Endometrial microvascular endothelial cells (primary cell): ENCODE measurements at regions not wholly inside any gene's neighbourhood (a gene's known extent, or its start where the extent isn't known, plus 50 kb on each side); places are given as distances from the start of the nearest gene placed in this dataset.

Source experiments
- in situ Hi-C: cut with HindIII; loops from 2 replicates; pipeline ENCODE4 v1.10.0; 2017; ENCODE audit warnings: low sequenced_read_pairs, low pct_unique_long_range_greater_than_20kb; ENCODE audit errors: inconsistent ontology term

- in situ Hi-C loops: no loop called here
Observed at GRCh38 chr11:123378096-123378495, 52.0 kb upstream of the GRAMD1B start.

GRCh38 chr11:123377355-123377754 lies 52.7 kb upstream of the GRAMD1B start:
- in situ Hi-C loops: no loop called here

DNA sequence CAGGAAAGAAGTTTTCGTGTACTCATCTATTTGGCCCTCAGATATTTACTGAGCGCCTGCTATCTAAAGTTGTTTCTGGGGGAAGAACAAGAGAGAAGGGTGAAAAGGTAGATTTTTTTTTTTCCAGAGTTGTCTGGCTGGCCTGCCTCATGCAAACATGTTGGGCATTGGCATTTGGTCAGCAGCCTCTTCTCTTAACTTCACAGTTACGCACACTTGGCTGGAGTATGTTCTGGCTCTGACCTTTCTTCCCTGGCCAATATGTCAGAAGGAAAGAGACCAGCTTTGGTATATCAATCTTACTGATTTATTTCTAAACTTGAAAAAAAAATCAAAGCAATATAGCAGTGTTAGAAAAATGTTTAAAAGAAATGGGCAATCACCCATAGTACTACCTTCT lies 54.2 kb upstream of the GRAMD1B start:
- in situ Hi-C loops: no loop called here

DNA sequence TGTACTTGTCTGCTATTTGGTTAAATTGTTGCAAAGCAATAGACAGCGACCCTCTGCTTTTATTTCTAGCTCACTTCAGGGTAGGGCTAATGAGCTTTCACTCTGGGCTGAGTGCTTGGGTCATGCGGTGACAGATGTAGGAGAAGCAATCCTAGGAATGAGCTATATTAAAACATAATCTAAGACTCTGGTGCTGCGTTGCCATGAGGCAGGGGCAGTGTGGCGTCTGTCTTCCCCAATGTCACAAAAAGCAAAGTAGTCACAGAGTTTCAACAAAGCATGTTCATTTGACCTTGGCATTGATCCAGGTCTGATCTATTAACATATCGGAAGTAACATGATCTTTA lies 55.5 kb upstream of the GRAMD1B start:
- in situ Hi-C loops: no loop called here

GRCh38 chr11:123373754-123374621 lies 56.1 kb upstream of the GRAMD1B start:
- in situ Hi-C loops: no loop called here

DNA sequence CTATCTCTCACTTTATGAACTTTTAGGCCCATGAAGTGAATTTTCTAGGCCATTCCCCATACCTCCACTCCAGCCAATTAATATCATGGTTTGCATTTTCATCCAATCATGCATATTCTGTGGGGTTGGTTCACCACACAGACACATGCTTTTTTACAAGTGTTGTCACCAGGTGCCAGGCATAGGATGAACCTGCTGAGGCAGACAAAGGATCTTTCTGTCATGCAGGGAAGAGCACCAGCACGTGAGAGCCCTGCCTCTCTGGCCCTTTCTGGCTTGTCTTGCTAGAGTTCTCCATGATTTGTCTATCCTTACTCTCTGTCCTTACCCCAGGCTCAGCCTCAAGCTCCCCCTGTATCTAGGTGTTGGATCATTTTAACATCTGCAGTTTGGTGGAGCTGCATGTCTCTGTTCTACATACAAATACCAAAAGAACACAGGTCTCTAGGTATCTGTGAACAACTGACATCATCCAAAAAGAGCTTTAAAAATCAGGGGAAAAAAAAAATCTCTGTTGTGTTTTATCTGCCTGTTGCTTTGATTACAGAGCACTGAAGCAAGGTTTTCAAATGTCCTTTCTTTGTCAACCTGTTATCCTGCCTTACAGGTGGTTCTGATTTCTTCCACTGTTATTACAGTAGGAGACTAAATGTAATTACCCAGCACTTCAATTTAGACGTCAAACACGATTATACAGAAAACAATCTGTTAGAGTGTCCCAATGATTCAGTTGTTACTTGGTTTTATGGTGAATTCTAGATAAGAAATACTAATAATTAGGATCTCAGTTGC lies 58.4 kb upstream of the GRAMD1B start:
- in situ Hi-C loops: no loop called here

DNA sequence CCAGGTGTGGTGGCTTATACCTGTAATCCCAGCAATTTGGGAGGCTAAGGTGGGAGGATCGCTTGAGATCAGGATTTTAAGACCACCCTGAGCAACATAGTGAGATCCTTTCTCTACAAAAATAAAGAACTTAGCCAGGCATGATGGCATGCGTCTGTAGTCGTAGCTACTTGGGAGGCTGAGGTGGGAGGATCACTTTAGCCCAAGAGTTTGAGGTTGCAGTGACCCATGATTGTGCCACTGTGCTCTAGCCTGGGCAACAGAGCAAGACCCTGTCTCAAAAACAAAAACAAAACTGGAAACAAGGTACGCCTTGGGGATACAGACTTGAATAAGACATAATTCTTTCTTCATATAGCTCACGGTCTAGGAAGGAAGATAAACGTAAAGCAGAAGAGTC lies 63.1 kb upstream of the GRAMD1B start:
- in situ Hi-C loops: no loop called here

DNA sequence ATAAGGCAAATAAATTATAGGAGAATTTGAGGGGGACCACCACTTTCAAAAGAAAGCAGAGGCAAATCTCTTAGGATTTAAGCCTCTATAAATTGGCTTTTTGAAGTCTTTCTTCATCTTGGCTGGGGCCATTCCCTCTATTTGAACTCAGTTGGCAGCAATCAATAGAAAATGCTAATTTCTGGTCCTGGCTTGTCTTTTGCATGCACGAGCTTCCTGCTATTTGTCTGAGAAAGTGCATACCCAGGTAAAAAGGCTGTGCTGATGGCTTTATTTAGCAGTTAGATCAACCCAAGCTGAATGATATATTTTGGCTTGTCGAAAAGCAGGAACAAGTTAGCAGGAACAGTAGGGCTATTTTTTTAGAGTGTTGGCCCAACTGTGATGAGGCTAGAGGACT lies 64.1 kb upstream of the GRAMD1B start:
- in situ Hi-C loops: no loop called here

DNA sequence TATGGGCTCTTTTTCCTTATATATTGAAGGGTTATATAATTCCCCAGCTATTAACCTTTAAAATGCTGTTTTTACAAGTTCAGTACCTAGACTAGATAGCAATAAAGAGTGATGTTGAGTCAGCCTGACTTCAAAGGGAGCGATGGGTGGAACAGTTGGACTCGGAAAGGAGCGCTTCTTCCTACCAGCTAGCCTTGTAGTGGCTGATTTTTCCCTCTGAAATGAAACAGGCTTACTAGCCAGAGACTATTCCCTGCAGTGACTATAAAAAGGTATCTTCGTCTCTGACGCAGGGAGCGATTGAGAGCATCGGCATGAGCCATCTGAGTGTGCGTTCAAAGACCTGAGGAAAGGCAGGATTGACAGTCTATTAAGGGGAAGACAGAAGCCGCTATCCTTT lies 66.0 kb upstream of the GRAMD1B start:
- in situ Hi-C loops: no loop called here

GRCh38 chr11:123363556-123363955 lies 66.5 kb upstream of the GRAMD1B start:
- in situ Hi-C loops: no loop called here

- in situ Hi-C loops: no loop called here
Observed at GRCh38 chr11:123362941-123363340, 67.1 kb upstream of the GRAMD1B start.

DNA sequence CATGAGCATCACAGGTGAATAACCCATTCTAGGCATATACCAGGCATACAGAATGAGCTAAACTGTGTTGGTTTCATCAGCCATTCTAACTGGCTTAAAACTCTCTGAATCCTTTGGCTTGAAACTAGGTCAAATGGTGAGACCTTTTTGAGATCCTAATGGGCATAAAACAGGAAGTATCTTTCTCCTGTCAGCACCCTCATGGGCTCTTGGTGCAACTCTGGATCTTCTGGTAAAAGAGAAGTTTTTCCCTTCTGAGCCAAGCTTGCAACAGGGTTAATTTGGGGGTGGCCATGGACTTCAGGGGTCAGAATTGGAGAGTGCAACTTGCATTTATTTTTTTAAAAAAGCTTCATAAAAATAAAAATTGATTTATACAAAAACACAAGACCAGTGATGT lies 67.9 kb upstream of the GRAMD1B start:
- in situ Hi-C loops: no loop called here

GRCh38 chr11:123361110-123361509 lies 69.0 kb upstream of the GRAMD1B start:
- in situ Hi-C loops: no loop called here

DNA sequence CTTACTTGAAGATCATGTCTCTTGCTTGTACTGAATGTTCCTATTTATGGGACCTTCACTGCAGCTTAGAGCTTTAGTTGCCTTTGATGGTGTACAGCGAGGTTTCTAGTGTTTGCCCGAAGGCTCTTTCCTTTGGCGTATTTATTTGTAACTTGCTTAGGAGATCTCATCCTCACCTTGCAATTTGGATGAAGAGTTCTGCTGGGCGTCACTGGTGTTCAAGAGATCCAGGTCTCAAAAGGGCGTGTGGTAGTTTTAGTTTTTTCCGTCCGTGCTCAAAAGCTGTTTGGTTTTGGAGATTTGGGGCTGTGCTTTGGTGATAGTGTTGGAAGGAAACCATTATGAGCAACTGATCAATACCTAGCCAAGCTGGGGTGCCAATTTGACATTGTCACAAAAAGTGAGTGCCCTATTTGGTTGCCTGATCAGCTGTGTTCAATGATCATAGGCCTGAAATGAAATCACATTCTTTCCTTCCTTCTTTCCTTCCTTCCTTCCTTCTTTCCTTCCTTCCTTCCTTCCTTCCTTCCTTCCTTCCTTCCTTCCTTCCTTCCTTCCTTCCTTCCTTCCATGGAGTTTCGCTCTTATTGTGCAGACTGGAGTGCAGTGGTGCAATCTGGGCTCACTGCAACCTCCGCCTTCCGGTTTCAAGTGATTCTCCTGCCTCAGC lies 69.7 kb upstream of the GRAMD1B start:
- in situ Hi-C loops: no loop called here

DNA sequence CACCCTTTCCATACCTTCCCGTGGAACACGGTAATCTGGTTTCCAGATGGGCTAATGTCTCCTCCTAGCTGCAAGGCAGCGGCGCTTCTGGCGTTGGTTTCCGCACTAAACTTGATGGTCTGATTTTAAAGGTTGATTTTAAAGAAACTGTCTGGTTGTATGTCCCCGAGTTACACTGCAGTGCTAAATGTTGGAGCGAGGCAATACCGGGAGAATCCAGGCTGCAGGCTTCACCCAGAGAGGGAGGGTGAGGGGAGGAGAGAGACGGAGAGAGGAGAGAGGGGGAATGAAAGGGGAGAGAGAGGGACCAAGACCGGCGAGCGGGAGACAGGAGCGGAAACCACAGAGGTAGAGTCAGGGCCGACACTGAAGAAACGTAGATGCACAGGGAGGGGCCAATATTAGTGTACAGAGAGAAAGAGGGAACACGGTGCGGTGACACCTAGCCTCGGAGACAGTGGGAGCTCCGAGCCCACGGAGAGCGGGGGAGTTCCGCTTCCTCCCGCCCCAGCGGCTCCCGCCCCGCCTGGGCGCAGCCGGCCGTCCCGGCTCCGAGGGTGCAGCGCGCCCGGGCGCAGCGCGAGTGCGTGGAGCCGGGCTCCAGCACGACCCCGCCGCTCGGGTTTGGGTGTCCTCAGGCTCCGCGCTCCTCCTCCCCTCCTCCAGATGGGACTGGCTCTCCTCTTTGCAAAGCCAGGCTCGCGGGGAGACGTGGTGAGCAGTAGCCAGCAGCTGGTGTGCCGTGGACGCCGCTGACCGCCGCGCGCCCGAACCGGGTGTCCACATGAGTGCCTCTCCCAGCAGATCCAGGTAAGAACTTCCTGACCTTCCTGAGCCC lies 71.9 kb upstream of the GRAMD1B start:
- in situ Hi-C loops: no loop called here

DNA sequence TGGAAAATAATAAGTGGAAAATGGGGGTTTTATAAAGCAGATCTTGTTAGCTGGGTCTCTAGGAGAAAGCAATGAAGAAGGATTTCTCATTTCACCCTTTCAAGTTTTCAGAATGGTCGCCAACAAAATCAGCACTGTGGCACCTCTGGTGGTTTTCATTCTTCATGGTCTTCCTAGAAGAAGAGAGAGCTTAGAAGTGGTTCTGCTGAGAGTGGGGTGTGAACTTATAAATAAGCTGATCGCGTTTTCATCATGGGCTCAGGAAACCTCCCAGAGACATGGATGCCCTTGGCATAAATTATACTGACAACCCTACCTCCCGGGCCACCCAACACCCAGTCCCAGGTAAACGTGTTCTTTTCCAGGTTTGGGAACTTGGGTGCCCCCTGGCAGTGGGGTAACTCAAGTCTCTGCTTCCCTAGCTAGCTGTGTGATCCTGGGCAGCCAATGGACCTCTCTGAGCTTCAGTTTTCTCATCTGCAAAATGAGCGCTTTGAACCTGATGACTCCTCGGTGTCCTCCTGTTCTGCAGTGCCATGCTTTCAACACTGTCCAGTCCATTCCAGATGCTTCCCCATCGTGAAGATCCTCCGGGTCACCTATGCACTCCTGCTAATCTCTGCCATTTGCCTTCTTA lies 72.6 kb upstream of the GRAMD1B start:
- in situ Hi-C loops: no loop called here

- in situ Hi-C loops: no loop called here
Observed at GRCh38 chr11:123356539-123356938, 73.5 kb upstream of the GRAMD1B start.

DNA sequence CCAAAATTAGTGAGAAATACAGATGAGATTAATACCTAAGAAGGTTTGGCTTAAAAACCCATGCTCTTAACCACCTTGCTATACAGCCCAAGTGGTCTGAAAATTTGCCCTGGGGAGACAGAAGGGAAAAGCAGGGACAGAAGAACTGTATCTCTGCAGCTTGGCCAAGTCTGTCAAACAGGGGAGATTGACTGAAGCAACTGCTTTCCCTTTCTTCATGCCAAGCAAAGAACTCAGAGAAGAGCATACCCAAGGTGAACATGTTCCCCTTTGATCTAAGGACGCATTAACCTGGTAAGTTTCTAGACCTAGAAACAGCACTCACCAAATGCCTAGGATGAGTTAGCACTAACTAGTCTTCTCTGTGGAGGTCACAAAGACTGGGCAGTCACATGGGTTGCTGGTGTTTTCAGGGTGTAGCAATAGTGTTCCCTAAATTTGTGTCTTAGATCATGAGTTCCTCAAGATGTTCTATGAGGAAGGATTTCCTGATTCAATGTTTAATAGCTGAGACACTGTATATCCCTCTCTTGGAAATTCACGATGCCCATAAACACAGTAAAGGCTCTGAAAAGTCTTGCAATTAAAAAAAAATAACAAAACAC lies 75.6 kb upstream of the GRAMD1B start:
- in situ Hi-C loops: no loop called here
